ENCODE measurements at regions not wholly inside any gene's neighbourhood (a gene's known extent, or its start where the extent isn't known, plus 50 kb on each side); places are given as distances from the start of the nearest gene placed in this dataset.

DNA sequence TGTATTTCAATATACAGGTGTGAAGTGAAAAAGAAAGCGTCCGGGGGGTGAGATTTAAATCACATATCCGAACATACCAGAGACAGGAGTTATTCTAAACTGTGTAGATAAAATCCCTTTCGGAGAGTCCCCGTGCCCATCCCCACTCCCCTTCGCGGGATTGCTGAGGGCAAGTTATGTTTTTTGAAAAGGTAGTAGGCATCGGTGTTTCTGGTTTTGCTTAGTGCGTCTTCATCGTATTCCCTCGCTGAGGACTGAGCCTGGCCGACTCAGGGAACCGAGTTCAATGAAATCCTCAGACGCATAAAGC is 583.4 kb downstream of the ZEB2 start:
- TF ChIP-seq CTCF (IDR thresholded peaks at IDR 0.05) (no peak), EP300 (IDR thresholded peaks at IDR 0.05) (no peak), POLR2A (IDR thresholded peaks at IDR 0.05) (no peak), POLR2AphosphoS5 (IDR thresholded peaks at IDR 0.05) (no peak)
